ENCODE measurements at regions not wholly inside any gene's neighbourhood (a gene's known extent, or its start where the extent isn't known, plus 50 kb on each side); places are given as distances from the start of the nearest gene placed in this dataset.
"Not testable (repeated sequence)": the region's sequence is repeated elsewhere in the genome, so short reads cannot be mapped to it uniquely, and the experiment has no call there.

GRCh38 chr10:64345856-64346255 lies 824.7 kb downstream of the REEP3 start:
- H3K4me1 ChIP-seq (replicated peaks): no peaks in the 10 kb centered on the region
- no peak overlapping the region for H3K27ac ChIP-seq
- H3K9me3 ChIP-seq: no peaks in the 10 kb centered on the region
- no peaks in the 10 kb centered on the region for H3K27me3 ChIP-seq (replicated peaks; ENCODE audit: insufficient read depth)
- no peak for DNase-seq (ENCODE audit: low spot score)
- intact Hi-C loops (cut with DNase I): no loop called here
- TF ChIP-seq POLR2AphosphoS5 (IDR thresholded peaks at IDR 0.05): no peak
- TF ChIP-seq POLR2A (IDR thresholded peaks at IDR 0.05): no peak
- TF ChIP-seq CTCF (IDR thresholded peaks at IDR 0.05): no peak
- H3K36me3 ChIP-seq: no peaks in the 10 kb centered on the region
- H3K4me3 ChIP-seq: no peak overlapping the region

- H3K4me3 ChIP-seq: no peak overlapping the region
- H3K4me1 ChIP-seq (replicated peaks): no peaks in the 10 kb centered on the region
- H3K27ac ChIP-seq: no peak overlapping the region
- H3K36me3 ChIP-seq: no peaks in the 10 kb centered on the region
- WGBS: 82% methylated on average over 5 of the region's 5 CpGs
- intact Hi-C loops (cut with DNase I): no loop called here
- no peak for TF ChIP-seq CTCF (IDR thresholded peaks at IDR 0.05)
- no peak for TF ChIP-seq POLR2AphosphoS5 (IDR thresholded peaks at IDR 0.05)
- no peak for TF ChIP-seq POLR2A (IDR thresholded peaks at IDR 0.05)
- DNase-seq (ENCODE audit: low spot score): no peak
- no peaks in the 10 kb centered on the region for H3K9me3 ChIP-seq
- no peaks in the 10 kb centered on the region for H3K27me3 ChIP-seq (replicated peaks; ENCODE audit: insufficient read depth)
Measured at GRCh38 chr10:64346389-64346788, 825.2 kb downstream of the REEP3 start.

GRCh38 chr10:64350665-64351064 lies 829.5 kb downstream of the REEP3 start:
- no peak for DNase-seq (ENCODE audit: low spot score)
- H3K4me1 ChIP-seq (replicated peaks): no peaks in the 10 kb centered on the region
- no peaks in the 10 kb centered on the region for H3K9me3 ChIP-seq
- H3K36me3 ChIP-seq: no peaks in the 10 kb centered on the region
- no peak overlapping the region for H3K27ac ChIP-seq
- TF ChIP-seq POLR2AphosphoS5 (IDR thresholded peaks at IDR 0.05): no peak
- TF ChIP-seq POLR2A (IDR thresholded peaks at IDR 0.05): no peak
- TF ChIP-seq CTCF (IDR thresholded peaks at IDR 0.05): no peak
- intact Hi-C loops (cut with DNase I): no loop called here
- no peak overlapping the region for H3K4me3 ChIP-seq
- no peaks in the 10 kb centered on the region for H3K27me3 ChIP-seq (replicated peaks; ENCODE audit: insufficient read depth)
- WGBS: 48% methylated on average over 3 of the region's 3 CpGs

GRCh38 chr10:64358907-64359306 lies 837.7 kb downstream of the REEP3 start:
- TF ChIP-seq POLR2A (IDR thresholded peaks at IDR 0.05) (no peak), CTCF (IDR thresholded peaks at IDR 0.05) (no peak), POLR2AphosphoS5 (IDR thresholded peaks at IDR 0.05) (no peak)
- no peaks in the 10 kb centered on the region for H3K9me3 ChIP-seq
- H3K27ac ChIP-seq: no peak overlapping the region
- no peak for DNase-seq (ENCODE audit: low spot score)
- H3K36me3 ChIP-seq: no peaks in the 10 kb centered on the region
- no peaks in the 10 kb centered on the region for H3K4me1 ChIP-seq (replicated peaks)
- H3K4me3 ChIP-seq: no peak overlapping the region
- 69% methylated on average over 4 of the region's 4 CpGs for WGBS
- intact Hi-C loops (cut with DNase I): no loop called here
- no peaks in the 10 kb centered on the region for H3K27me3 ChIP-seq (replicated peaks; ENCODE audit: insufficient read depth)

- H3K36me3 ChIP-seq; intact Hi-C loops (cut with DNase I); H3K27me3 ChIP-seq (replicated peaks; ENCODE audit: insufficient read depth); H3K4me3 ChIP-seq; H3K4me1 ChIP-seq (replicated peaks); H3K27ac ChIP-seq; DNase-seq (ENCODE audit: low spot score); H3K9me3 ChIP-seq: not testable (repeated sequence)
- WGBS: 39% methylated on average over 6 of the region's 6 CpGs
Measured at GRCh38 chr10:64360240-64360639, 839.0 kb downstream of the REEP3 start.
